ENCODE measurements at regions not wholly inside any gene's neighbourhood (a gene's known extent, or its start where the extent isn't known, plus 50 kb on each side); places are given as distances from the start of the nearest gene placed in this dataset.
"Not testable (repeated sequence)": the region's sequence is repeated elsewhere in the genome, so short reads cannot be mapped to it uniquely, and the experiment has no call there.

DNA sequence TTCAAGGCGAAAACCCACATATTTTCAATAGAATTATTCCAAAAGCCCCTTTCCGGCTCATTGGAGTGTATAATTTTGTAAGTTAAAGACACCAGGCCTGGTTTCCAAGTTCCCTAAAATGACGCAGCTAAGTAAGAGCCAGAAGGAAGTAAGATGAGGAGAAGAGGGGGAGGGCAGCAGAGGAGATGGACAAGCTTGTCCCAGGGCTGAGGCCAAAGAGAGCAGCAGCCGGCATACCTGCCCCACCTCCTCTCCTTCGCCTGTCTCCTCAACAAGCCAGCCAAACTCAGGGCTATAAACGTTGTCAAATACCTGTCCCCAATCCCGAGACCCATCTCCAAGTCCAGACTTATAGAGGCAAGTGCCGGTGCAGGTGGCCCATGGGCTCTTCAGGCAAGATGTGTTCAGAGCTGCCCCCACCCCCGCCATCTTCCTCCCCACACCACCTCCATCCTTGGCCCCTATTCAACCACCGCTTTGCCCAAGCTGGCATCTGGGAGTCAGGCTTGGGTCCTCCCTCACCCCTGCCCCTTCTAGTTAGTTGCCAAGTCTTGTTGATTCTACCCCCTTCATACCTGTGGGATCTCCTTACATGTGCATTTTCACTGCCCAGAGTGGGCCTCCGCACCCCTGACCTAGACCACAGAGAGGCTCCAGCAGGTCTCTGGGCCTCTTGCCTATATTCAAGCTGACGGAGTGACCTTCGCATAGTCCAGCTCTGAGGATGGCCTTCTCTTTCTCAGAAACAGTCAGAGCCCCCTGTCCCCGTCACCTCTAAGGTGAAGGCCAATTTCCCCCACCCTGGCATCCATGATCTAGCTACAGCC lies 75.7 kb upstream of the SIRPA start:
- Histone ChIP-seq H3K4me3 (ENCODE audit: insufficient read length, low read depth) (no peak overlapping the region), H3K36me3 (ENCODE audit: insufficient read depth, insufficient read length, low read length) (no peaks in the 10 kb centered on the region), H3K9ac (ENCODE audit: insufficient read length, low read depth) (no peak overlapping the region), H3K27me3 (ENCODE audit: insufficient read depth, insufficient read length) (no peaks in the 10 kb centered on the region), H3K9me3 (ENCODE audit: insufficient read depth, low read length) (no peaks in the 10 kb centered on the region; the same call in 1 of the 2 replicates), H3K4me1 (ENCODE audit: insufficient read depth, insufficient read length) (peaks cover 10% of the 10 kb centered on the region)
- DNase-seq (ENCODE audit: low read depth, low spot score) = peak; percentile 52
- TF ChIP-seq YY1 (IDR thresholded peaks at IDR 0.05; ENCODE audit: insufficient read depth, insufficient read length) = no peak
- TF ChIP-seq ZNF274 (IDR thresholded peaks at IDR 0.05; ENCODE audit: low read depth, low read length) = no peak
- no peak for TF ChIP-seq SUZ12 (IDR thresholded peaks at IDR 0.05; ENCODE audit: extremely low read depth, insufficient read depth, insufficient read length)

DNA sequence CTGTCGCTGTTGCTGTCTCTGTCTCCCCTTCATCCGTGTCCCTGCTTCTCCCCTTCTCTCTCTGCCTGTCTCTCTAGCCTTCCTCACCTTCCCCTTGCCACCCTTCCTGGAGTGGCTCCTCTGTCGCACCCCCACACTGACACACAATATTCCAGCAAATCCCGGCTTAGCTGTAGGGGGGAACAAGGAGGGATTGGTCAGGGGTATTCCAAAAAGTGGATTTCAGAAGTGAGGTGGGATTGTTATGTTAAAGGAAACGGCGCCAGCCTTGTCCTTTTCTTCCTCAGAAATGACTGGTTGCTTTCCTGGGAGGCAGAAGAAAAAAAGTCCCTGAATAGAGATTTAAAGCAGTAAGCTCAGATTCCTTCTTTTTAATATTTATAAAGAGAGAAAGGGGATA lies 76.3 kb upstream of the SIRPA start:
- peak; percentile 63 for DNase-seq (ENCODE audit: low read depth, low spot score)
- peaks cover 10% of the 10 kb centered on the region for H3K4me1 ChIP-seq (ENCODE audit: insufficient read depth, insufficient read length)
- H3K9me3 ChIP-seq (ENCODE audit: insufficient read depth, low read length) = no peaks in the 10 kb centered on the region; the same call in 1 of the 2 replicates
- H3K27me3 ChIP-seq (ENCODE audit: insufficient read depth, insufficient read length) = no peaks in the 10 kb centered on the region
- no peaks in the 10 kb centered on the region for H3K36me3 ChIP-seq (ENCODE audit: insufficient read depth, insufficient read length, low read length)
- peak overlapping the region; percentile 32 for H3K9ac ChIP-seq (ENCODE audit: insufficient read length, low read depth)
- no peak overlapping the region for H3K4me3 ChIP-seq (ENCODE audit: insufficient read length, low read depth)
- no peak for TF ChIP-seq ZNF274 (IDR thresholded peaks at IDR 0.05; ENCODE audit: low read depth, low read length)
- TF ChIP-seq SUZ12 (IDR thresholded peaks at IDR 0.05; ENCODE audit: extremely low read depth, insufficient read depth, insufficient read length) = no peak
- no peak for TF ChIP-seq YY1 (IDR thresholded peaks at IDR 0.05; ENCODE audit: insufficient read depth, insufficient read length)

DNA sequence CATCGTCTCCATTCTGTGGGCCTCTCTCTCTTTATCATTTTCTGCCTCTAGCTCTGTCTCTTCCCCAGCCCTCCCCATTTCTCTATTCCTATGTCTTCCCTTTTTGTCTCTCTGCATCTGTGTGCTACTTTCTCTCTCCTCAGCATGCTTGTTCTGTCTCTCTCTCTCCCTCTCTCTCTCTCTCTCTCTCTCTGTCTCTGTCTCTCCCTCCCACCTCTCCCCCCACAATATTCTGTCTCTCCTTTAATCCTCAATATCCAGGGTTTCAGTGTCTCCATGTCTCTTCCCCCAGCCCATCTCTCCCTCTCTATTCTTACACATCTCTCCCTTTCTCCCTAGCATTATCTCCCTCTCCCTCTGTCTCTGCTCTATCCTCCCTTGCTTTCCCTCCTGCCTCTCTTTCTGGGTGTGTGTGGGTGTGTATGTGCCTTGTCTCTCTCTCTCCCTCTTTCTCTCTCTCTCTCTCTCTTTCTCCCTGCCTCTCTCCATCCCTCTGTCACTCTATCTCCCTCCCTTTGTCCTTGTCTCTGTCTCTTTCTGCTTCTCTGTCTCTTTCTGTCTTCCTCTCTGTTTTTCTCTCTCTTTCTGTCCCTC lies 76.9 kb upstream of the SIRPA start:
- Histone ChIP-seq H3K9ac (ENCODE audit: insufficient read length, low read depth) (peak overlapping the region; percentile 32), H3K36me3 (ENCODE audit: insufficient read depth, insufficient read length, low read length) (no peaks in the 10 kb centered on the region), H3K4me3 (ENCODE audit: insufficient read length, low read depth) (no peak overlapping the region), H3K9me3 (ENCODE audit: insufficient read depth, low read length) (no peaks in the 10 kb centered on the region; the same call in 1 of the 2 replicates), H3K27me3 (ENCODE audit: insufficient read depth, insufficient read length) (no peaks in the 10 kb centered on the region), H3K4me1 (ENCODE audit: insufficient read depth, insufficient read length) (peaks cover 10% of the 10 kb centered on the region)
- no peak for TF ChIP-seq YY1 (IDR thresholded peaks at IDR 0.05; ENCODE audit: insufficient read depth, insufficient read length)
- no peak for TF ChIP-seq ZNF274 (IDR thresholded peaks at IDR 0.05; ENCODE audit: low read depth, low read length)
- TF ChIP-seq SUZ12 (IDR thresholded peaks at IDR 0.05; ENCODE audit: extremely low read depth, insufficient read depth, insufficient read length) = no peak
- DNase-seq (ENCODE audit: low read depth, low spot score) = no peak

DNA sequence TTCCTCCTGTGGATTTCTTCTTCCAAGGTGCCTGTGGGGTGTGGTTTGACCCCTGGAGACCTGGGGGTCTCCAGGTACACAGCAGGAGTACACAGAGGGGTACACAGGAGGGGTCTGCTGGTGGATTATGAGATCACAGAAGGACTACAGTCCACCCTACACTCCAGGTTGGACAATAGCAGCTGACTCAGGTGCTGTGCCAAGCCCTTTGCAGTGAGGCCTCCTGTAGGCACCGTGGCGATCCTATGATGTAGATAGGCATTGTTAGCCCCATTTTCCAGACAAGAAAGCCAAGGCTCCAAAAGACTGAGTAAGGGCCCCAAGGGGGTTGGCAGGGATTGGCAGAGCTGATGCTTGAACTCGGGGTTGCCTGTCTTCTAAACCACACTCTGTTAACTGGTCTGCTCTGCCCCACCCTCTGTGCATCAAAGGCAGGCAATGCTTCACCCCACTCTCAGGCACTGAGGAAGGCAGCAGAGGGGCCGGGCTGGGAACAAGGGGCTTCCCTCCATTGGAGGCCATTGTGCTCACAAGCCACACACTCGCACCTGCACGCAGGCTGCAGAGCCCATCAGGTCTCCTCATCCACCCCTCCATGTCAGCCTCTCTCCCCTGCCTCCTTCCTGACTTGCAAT lies 77.5 kb upstream of the SIRPA start:
- Histone ChIP-seq H3K27me3 (ENCODE audit: insufficient read depth, insufficient read length) (no peaks in the 10 kb centered on the region), H3K9me3 (ENCODE audit: insufficient read depth, low read length) (no peaks in the 10 kb centered on the region; the same call in 1 of the 2 replicates), H3K36me3 (ENCODE audit: insufficient read depth, insufficient read length, low read length) (no peaks in the 10 kb centered on the region), H3K4me1 (ENCODE audit: insufficient read depth, insufficient read length) (peaks cover 10% of the 10 kb centered on the region), H3K4me3 (ENCODE audit: insufficient read length, low read depth) (no peak overlapping the region), H3K9ac (ENCODE audit: insufficient read length, low read depth) (no peak overlapping the region)
- DNase-seq (ENCODE audit: low read depth, low spot score) = no peak
- TF ChIP-seq SUZ12 (IDR thresholded peaks at IDR 0.05; ENCODE audit: extremely low read depth, insufficient read depth, insufficient read length) (no peak), YY1 (IDR thresholded peaks at IDR 0.05; ENCODE audit: insufficient read depth, insufficient read length) (no peak), ZNF274 (IDR thresholded peaks at IDR 0.05; ENCODE audit: low read depth, low read length) (no peak)

DNA sequence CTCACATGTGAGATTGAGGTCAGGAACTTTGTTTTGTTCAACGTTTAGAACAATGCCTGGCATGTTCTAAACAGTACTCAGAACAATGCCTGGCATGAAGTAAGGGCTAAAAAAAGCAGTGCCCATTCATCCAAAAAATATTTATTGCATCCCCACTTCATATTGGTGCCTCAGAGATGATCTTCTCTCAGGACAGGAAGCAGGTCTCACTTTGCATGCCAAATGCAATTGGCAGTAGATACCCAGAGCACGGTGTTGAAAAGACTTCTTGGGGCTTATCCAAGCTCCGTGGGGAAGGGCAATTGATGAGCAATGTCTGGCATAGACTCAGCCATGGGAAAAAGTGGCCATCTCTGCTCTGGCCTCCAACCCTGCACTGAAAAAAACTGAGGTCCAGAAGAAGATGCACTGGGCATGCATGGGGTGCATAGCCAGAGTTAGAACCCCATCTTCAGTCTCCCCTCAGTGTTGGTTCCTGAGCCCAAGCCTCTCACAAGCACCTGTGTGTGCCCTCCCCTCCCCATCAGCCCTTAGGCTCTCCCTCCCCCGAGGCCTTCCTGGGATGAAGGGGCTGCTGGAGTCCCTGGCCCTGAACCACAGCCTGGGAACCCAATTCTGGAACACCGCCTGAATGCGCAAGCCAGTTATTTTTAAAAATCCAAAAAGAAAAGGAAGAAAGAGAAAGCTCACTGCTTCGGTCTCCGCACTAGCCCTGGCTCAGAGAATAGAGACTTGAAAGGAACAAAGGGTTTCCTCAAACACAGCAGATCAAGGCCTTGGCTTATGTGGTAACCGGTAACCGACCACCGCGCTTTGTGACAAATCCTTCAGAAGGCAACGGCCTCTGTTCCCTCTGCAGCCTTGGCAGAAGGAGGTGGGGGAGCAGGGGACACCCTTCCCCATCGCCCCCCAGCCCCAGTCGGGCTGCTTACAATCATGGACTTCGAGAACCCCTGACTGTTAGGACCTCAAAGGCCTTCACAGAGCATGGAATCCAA lies 78.5 kb upstream of the SIRPA start:
- Histone ChIP-seq H3K4me1 (ENCODE audit: insufficient read depth, insufficient read length) (peaks cover 10% of the 10 kb centered on the region), H3K9ac (ENCODE audit: insufficient read length, low read depth) (no peak overlapping the region), H3K36me3 (ENCODE audit: insufficient read depth, insufficient read length, low read length) (no peaks in the 10 kb centered on the region), H3K27me3 (ENCODE audit: insufficient read depth, insufficient read length) (no peaks in the 10 kb centered on the region), H3K4me3 (ENCODE audit: insufficient read length, low read depth) (no peak overlapping the region), H3K9me3 (ENCODE audit: insufficient read depth, low read length) (no peaks in the 10 kb centered on the region; the same call in 1 of the 2 replicates)
- DNase-seq (ENCODE audit: low read depth, low spot score) = no peak
- TF ChIP-seq ZNF274 (IDR thresholded peaks at IDR 0.05; ENCODE audit: low read depth, low read length) = no peak
- TF ChIP-seq SUZ12 (IDR thresholded peaks at IDR 0.05; ENCODE audit: extremely low read depth, insufficient read depth, insufficient read length) = no peak
- no peak for TF ChIP-seq YY1 (IDR thresholded peaks at IDR 0.05; ENCODE audit: insufficient read depth, insufficient read length)

DNA sequence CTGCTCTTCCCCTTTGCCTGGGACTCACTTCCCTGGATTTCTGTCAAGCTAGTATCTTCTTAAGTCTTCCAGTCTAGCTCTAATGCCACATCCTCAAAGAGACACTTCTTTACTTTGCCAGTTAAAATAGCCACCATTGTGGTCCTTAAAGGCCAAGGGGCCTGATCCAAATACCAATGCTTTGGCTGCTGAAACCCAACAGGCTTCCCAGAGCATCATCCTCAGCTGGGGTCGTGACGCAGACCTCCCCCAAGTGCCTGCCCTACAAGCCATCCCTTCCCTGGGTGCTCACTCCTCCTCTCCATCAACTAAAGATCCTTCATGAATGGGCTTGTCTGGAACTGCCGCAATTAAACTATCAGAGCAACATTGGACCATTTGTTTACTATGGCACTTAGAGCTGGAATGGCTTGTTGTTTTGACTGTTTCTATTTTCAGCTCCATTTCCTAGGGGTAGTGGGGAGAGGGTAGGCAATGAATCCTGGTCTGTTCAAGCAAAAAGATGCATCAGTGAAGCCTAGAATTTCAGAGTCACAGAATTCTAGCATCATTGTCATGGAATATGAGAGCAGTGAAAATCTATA lies 79.6 kb upstream of the SIRPA start:
- H3K36me3 ChIP-seq (ENCODE audit: insufficient read depth, insufficient read length, low read length) = no peaks in the 10 kb centered on the region
- no peaks in the 10 kb centered on the region; the same call in 1 of the 2 replicates for H3K9me3 ChIP-seq (ENCODE audit: insufficient read depth, low read length)
- no peak overlapping the region for H3K9ac ChIP-seq (ENCODE audit: insufficient read length, low read depth)
- DNase-seq (ENCODE audit: low read depth, low spot score) = no peak
- H3K4me1 ChIP-seq (ENCODE audit: insufficient read depth, insufficient read length) = peaks cover 10% of the 10 kb centered on the region
- TF ChIP-seq ZNF274 (IDR thresholded peaks at IDR 0.05; ENCODE audit: low read depth, low read length) = no peak
- no peak for TF ChIP-seq YY1 (IDR thresholded peaks at IDR 0.05; ENCODE audit: insufficient read depth, insufficient read length)
- no peak for TF ChIP-seq SUZ12 (IDR thresholded peaks at IDR 0.05; ENCODE audit: extremely low read depth, insufficient read depth, insufficient read length)
- no peaks in the 10 kb centered on the region for H3K27me3 ChIP-seq (ENCODE audit: insufficient read depth, insufficient read length)
- no peak overlapping the region for H3K4me3 ChIP-seq (ENCODE audit: insufficient read length, low read depth)

DNA sequence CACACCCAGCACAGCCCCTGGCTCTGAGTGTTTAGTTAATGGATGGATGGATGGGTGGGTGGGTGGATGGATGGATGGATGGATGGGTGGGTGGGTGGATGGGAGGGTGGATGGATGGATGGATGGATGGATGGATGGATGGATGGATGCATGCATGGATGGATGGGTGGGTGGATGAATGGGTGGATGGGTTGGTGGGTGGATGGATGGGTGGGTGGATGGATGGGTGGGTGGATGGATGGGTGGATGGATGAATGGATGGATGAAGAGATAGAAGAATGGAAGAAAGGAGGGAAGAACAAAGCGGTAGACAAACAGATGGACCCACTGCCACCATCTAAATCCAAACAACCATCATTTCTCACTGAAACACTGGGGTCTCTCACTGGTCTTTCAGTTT lies 80.3 kb upstream of the SIRPA start:
- peaks cover 10% of the 10 kb centered on the region for H3K4me1 ChIP-seq (ENCODE audit: insufficient read depth, insufficient read length)

More for the DNA sequence above, 80.3 kb upstream of the SIRPA start:
- H3K9me3 ChIP-seq (ENCODE audit: insufficient read depth, low read length); H3K4me3 ChIP-seq (ENCODE audit: insufficient read length, low read depth); H3K36me3 ChIP-seq (ENCODE audit: insufficient read depth, insufficient read length, low read length); H3K27me3 ChIP-seq (ENCODE audit: insufficient read depth, insufficient read length); DNase-seq (ENCODE audit: low read depth, low spot score); H3K9ac ChIP-seq (ENCODE audit: insufficient read length, low read depth): not testable (repeated sequence)
